GM19238 (cell line): ENCODE measurements at regions not wholly inside any gene's neighbourhood (a gene's known extent, or its start where the extent isn't known, plus 50 kb on each side); places are given as distances from the start of the nearest gene placed in this dataset.
"Not testable (repeated sequence)": the region's sequence is repeated elsewhere in the genome, so short reads cannot be mapped to it uniquely, and the experiment has no call there.

Experiments used
- DNase-seq: peaks from one replicate; pipeline ENCODE4 v3.0.0; 2011; ENCODE audit warnings: low spot score; ENCODE audit not compliant: insufficient read length

DNA sequence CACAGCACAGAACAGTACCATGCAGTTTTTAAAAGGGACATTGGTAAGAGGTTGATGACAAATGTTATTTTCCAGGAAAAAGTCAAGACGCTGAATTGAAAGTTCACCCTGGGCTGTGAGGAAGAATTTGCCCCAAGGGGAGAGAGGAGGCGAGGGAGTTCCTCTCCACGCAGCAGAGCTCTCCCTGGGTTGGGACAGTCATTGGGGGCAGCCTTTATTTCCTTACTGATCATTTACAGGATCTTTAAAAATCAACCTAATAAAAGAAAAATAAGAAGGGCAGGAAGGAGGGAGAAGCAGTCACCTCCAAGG, 49.9 kb upstream of the WNT7B start:
- DNase-seq = no peak

DNA sequence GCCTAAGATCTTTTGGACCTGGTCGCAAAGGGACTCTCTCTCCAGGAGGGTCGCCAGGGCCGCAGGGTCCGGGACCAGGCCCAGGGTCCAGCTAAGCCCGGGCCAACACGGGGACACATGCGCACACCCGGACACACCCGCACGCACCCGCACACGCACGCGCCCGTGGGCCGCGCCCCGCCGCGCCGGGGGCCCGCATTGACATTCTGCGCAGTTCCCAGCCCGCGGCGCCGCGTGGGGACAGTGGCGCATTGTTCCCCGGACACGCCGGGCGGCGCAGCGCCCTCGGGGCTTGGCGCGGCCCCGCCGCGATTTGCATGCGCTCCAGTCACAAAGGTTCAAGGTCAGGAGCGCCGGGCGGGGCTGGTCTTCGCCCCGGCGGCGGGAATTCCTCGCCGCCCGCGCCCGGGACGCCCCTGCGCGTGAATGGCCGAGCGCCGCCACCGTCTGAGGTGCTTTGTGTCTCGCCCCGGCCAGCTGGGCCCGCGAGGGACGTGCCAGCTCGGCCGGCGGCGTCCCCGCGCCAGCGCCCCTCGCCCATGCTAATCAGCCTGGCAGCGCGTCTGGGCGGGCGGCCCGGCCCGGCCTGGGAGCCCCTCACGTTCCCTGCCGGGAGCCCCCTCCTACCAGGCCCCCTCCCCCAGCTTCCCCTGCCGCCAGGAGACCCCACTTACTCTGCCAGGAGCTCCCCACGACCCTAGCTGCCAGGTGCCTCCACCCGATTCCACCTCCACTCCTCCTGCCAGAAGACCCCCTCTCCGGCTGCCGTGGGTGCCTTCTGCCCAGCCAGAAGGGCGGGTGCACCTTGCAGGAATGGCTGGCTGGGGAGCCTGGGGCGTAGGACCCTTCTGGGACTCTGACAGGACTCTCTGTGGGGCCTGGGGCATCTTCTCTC, 50.5 kb upstream of the WNT7B start:
- DNase-seq = no peak

DNA sequence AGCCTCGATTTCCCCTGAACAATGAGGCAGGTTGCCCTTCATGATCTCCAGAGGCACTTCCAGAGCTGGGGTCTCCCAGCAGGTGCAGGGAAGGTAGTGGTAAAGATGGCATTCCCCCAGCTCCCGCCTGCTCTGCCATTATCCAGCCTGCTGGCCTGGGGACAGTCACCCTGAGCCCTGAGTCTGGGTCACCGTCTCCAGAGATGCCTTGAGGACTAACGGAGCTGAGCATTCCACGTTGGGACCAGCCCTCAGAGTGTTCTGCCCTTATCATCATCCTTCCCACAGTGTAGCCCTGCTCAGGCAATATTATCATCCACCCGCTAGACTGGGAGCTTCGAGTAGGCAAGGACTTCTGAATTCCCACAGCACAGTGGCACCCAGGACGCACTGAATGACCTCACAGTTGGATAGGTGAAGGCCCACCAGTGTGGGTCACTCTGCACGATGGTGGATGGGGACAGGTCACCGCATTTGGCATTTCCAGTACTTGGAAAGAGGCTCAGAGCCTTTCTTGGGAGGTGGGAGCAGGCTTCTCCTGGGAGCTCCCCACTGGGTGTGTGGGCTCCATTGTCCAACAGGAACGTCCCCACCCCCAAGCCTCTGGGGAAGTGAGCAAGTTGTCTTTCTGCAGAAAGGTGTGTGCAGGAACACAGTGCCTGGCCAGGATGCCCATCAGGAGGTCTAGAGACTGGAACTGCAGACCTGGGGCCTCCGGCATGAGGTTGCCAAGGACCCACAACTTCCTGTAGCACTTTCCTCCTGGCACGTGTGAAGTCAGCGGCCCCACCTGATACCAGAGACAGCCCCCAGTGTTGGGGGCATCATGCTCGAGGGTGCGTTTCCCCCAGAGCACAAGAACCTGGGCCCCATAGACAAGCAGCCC, 51.4 kb upstream of the WNT7B start:
- DNase-seq = no peak

DNA sequence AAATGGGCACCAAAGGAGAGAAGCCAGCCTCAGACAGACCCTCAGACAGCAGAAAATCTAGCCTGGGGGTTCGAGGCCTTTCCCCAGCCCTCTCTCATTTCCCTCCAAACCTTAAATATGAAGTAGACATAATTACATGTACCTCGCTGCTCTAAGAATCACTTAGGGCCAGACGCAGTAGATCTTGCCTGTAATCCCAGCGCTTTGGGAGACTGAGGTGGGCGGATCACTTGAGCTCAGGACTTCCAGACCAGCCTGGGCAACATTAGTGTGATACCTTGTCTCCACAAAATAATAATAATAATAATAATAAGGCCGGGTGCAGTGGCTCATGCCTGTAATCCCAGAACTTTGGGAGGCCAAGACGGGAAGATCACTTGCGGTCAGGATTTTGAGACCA, 52.1 kb upstream of the WNT7B start:
- no peak for DNase-seq

DNA sequence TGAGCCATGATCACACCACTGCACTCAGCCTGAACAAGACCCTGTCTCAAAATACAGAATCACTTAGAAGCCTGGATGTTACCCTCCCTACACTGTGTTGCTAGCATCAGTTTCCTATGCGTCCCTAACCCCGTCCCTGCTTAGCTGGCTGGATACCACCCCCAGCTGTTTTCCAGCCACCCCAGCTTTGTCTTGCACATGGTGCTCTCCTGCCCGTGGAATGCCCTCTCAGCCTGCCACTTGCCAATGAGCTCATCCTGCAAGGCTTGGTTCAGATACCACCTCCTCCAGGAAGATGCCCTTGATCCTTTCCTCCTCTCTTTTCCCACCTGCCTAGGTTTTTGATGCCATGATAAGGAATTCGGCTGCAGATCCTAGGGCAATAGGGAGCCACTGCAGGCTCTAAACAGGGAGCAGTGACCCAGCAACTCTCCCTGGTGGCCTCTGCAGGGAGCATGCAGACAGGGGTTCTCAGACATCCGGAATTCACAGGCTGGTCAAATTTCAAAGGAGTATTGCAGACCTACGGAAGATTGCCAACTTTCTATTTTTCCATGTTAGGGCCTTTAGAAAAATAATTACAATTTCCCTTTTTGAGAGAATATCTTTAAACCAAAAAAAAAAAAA, 52.7 kb upstream of the WNT7B start:
- DNase-seq = no peak

DNA sequence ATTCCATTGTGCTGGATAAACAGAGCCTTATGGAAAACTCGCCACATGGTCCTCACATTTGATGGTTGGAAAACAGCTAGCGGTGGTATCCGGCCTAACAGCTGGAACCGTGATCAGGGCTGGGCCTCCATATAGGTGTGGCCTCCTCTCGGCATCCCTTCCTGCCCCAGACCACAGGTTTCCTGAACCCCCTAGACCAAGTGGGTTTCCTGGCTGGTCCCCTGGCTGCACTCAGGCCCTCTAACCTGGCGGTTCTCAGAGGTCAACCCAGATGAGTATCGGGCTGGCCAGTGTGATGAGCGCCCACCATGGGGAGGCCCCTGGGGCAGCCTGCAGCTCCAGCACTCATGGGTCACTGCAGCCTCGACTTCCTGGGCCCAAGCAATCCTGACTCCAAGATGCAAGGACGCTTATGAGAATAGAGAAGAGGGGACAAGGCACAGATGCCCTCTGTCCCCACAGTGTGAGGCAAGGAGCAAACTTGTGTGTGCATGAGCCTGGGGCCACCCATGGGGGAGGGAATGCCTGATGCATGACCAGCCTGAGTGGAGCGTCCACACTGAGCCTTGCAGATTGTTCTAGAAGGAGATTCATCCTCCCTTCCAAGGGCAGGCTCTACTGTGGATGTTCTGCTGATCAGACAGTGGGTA, 53.4 kb upstream of the WNT7B start:
- DNase-seq = no peak

DNA sequence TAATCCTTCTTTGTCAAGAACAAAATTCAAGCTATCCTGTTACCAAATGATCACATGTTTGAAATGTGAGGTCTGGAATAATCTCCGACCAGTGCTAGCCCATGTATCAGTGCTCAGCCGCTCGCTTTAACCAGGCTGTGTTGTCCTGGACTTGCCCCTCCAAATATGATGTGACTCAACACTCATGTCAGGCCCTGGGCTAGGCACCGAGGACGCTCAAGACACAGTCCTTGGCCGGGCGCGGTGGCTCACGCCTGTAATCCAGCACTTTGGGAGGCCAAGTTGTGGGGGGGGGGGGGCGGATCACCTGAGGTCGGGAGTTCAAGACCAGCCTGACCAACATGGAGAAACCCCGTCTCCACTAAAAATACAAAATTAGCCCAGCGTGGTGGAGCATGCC, 54.1 kb upstream of the WNT7B start:
- no peak for DNase-seq

DNA sequence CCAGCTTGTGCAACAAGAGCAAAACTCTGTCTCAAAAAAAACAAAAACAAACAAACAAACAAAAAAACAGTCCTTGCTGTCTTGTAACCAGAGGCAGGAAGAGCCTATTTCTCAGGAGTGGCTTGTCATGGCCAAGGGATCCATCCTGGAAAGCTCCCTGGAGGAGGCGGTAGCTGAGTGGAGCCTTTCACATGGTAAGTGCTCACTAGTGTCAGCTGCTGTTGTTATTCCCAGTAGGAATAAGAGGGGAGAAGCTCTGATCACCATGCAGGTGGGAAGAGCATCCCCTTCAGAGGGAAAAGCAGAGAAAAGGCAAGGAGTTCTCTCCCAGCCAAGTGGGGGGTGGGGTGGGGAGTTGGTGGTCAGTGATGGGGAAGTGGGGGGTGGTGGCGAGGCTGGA, 54.6 kb upstream of the WNT7B start:
- no peak for DNase-seq

DNA sequence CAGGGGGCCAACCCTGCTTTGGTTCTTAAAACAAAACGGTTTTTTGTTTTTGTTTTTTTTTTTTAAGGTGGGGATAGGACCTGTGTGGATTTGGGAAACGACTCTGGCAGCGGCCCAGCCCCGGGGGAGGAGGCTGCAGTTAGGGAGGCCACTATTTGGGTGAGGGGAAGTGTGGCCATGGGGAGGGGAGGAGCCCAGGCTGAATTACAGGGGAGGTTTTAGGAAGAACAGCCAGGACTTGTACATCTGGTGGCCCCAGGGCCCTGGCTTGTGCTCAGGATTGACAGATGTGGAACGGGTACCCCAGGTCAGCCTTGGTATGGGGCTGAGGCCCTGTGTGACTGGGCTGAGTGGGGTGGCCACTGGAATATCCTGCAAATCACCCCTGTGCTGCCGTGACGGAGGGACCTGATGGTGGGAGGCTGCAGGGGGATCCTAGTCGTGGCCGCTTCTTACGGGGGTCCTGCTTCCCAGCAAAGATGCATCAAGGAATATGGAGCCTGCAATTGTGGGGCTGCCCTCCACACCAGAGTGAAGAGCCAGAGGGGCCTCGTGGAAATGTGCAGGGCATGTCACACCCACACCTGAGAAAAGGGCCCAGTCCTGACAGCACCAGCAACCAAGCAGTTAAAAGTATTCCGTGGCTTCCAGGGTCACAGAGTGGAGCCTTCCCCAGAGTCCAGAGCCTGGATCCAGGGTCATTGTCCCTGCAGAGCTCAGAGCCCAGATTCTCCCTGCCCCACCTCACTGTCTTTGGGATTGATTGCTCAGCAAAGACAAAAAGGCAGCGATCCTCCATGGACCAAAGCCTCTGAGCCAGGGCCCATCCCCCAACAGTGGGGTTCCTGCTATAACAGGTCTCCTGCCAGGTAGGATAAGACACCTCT, 55.2 kb upstream of the WNT7B start:
- no peak for DNase-seq

DNA sequence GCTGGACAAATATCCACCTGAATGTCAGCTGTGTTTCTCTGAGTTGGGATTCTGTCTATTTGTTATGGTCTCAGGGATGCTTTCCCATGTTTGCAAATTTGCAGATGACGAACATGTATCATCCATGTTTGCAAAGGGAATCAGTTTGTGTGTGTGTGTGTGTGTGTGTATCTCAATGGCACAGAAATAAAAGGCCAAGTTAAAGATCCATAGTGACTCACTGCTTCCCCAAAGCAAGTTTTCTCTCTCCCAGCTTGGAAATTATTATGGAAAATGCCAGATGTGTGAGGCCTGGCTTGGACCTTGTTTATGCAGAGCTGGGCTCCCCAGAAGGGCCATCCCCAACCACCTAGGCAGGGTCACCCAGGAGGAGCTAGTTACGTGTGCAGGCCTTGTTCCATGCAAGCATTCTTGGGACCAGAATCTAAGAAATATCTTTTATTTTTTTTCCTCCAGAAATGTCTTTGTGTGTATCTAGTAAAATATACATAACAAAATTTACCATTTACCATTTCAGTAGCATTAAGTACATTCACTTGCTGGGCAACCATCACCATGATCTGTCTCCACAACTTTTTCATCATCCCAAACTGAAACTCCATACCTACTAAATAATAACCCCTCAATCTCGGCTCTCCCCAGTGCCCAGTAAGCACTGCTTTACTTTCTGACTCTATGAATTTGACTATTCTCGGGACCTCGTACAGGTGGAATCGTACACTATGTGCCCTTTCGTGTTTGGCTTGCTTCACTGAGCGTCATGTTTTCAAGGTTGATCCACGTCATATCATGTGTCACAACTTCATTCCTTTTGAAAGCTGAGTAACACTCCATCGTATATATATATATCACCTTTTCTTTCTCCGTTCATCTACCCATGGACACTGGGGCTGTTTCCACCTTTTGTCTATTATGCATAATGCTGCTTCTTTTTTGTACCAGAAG, 56.6 kb upstream of the WNT7B start:
- DNase-seq = no peak

DNA sequence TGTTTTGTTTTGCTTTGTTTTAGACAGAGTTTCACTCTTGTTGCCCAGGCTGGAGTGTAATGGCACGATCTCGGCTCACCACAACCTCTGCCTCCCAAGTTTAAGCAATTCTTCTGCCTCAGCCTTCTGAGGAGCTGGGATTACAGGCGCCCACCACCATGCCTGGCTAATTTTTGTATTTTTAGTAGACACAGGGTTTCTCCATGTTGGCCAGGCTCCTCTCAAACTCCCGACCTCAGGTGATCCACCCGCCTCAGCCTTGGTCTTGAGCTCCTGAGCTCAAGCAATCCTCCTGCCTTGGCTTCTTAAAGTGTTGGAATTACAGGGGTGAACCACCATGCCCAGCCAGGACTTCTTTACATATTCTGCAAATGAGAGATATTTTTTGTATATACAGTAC, 57.5 kb upstream of the WNT7B start:
- not testable (repeated sequence) for DNase-seq

DNA sequence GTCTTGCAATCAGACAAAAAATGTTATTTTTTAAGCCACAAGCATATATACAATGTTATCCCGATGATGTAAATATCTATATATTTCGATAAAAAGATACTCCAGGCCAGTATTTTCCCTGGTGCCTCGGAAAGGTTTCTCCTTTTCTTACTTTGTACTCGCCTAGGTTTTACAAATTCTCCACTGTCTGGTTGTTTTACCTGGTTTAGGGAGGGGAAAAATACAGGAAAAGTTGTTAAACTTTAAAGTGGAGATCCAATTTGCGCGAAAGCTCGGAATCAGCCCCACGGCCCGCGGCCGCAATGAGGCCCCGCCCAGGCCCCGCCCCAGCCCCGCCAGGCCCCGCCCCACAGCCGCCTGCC, 58.4 kb upstream of the WNT7B start:
- no peak for DNase-seq

DNA sequence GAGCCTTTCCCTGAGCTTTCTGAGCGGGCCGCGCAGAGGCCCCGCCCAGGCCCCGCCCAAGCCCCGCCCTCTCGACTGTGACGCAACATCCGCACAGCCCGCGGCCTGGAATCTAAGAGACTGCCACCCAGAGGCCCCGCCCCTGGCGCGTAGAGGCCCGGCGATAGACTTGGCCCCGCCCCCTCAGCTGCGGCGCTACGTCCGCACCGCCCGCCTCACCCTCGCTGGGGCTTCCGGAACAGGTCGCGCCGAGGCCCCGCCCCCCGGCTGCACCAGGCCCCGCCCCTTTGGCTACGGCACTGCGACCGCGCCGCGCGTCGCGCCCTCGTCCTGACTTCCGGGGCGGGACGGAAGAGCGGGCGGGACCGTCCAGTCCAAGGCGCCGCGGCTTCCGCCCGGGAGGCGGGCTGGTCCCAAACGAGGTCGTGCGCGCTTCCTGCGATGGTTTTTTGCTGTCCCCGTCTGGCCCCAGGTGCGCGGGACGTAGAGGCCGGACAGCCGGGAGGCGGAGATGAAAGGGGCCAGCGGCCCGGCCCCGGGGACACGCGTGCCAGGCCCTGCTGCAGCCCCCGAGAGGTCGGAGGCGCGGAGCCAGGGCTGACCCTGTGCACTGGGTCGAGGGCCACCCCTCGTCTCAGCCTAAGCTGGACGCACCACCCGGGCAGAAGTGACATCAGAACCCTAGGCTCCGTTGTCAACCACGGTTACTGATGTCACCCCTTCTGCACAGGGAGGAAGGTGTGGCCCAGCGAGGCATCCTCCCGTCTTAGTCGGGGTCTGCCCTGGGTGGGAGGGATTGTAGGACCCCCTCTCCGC, 59.0 kb upstream of the WNT7B start:
- peak; percentile 100 for DNase-seq

DNA sequence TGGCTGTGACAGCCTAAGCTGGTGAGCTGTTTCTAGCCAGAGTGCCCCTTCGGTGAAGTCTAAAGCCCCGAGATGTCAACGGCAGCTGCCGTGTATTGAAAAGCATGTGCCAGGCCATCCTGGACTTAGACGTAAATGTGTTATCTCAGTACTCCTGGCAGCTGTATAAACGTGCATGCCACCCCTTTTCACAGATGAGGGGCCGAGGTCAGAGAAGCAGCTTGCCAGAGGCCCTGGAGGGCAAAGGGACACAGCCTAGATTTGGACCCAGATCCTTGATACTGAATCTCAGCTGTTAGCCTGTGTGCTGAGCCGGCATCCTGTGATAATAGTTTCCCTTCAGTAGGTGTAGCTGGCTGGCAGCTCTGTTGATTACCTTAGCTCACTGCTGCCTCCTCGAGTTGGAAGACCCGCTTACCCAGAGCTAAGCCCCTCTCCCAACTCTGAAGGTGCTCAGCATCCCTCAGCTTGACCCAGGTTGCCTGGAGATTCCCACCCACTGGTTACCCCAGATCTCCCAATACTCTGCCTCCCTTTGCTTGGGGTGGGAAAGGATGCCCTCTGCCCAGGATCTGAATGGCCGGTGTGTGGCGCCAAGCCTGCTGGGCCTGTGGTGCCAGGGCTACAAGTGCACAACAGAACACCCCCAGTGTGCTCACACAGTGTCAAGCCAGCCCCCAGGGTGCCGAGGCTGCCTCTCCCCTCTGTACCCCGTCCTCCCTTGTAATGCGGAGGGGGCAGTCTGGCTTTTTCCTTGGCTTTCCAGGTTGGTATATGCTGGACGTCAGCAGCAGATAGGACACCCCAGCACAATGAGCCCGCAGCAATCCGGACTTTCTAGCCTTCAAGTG, 59.8 kb upstream of the WNT7B start:
- DNase-seq = no peak

DNA sequence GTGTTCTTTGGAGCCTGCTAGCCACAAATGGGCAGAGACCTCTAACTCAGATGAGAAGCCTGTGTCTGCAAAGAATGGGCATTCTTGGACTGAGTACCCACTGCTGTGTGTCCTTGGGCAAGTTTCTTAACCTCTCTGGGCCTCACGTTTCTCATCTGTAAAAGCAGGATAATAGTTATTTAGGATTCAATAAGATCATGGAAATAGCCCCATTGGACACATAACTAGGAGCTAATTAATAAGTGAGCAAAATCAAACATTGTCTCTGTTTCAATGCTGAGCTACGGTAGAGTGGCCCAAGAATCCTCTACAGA, 61.2 kb upstream of the WNT7B start:
- DNase-seq = no peak

DNA sequence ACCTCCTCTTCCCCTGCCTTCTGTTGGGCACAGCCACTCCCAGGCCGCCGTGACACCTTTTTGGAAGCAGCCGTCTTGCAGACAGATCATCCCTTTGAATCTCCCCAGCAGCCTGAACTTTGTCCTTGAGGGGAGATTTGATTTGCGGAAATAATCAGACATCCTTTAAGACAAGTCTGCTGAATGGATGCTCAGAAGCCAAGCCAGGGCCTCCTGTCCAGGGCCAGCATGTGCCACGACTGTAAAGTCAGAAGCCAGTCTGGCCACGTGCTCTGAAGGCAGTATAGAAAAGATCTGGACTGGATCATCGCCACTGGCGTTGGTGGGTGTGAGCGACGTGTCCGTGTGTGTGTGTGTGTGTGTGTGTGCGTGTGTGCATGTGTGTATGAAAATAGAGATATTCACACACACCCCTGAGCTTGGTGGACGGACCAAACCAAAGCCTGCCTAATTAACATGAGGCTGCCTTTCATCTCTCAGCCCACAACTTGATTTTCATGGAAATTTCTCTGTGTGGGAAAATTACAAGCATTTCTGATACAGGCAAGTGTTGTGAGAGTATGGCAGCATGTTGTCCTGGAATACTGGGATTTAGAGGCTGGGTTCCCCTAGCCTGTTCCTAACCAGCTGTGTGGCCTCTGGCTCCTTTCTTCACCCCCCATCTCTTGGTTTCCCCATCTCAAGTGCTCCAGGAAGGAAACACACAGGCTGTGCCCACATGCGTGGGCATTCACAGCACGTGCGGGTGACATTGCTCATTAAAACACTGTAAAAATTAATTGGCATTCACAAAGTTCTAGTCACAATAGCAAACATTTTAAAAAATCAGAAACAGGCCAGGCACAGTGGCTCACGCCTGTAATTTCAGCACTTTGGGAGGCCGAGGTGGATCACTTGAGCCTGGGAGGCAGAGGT, 61.8 kb upstream of the WNT7B start:
- no peak for DNase-seq

DNA sequence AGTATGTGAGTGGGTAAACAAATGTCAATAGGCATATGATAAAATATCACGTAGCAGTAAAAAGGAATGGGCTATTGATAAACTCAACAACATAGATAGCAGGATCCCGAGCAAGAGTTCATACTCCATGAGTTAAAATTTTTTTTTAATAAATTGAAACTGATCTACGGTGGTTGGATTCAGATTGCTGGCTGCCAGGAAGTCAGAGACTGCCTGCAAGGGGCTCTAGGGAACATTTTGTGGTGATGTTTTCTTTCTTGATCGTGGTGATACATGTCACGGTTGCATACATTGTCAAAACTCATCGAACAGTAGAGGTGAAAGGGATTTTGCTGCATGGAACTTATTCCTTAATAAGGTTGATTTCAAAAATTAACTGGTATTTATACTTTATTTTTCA, 62.6 kb upstream of the WNT7B start:
- DNase-seq = no peak
